ENCODE measurements at regions not wholly inside any gene's neighbourhood (a gene's known extent, or its start where the extent isn't known, plus 50 kb on each side); places are given as distances from the start of the nearest gene placed in this dataset.

DNA sequence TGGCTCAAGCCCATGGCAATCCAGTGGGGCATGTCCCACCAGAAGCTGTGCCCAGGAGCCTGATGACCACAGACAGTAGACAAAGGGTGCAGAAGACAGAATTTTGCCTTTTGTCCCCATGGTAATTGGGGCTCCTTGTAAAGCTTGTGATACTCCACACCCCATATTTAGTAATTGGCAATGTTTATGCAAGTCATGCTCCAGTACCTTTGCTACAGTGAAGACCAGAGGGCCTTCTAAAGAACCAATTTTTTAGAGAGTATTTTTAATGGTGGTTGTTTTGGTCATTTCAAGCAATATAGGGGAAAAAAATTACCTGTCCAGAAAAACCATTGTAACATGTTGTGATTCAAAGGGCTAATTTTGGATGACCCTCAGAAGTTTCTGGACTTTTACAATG lies 194.8 kb downstream of the ANAPC1 start:
- Histone ChIP-seq H3K27me3 (ENCODE audit: control insufficient read depth, low read length) (no peaks in the 10 kb centered on the region), H4K20me1 (ENCODE audit: control insufficient read depth, insufficient read depth, low read depth, low read length) (no peaks in the 10 kb centered on the region), H3K4me1 (ENCODE audit: control insufficient read depth, low read length) (peaks cover 14% of the 10 kb centered on the region), H3K4me3 (ENCODE audit: low read length) (no peak overlapping the region), H3K36me3 (ENCODE audit: control insufficient read depth, low read length) (no peaks in the 10 kb centered on the region), H3K9me2 (replicated peaks; ENCODE audit: control insufficient read depth, low read length) (no peaks in the 10 kb centered on the region), H3F3A (ENCODE audit: control insufficient read depth, insufficient read depth) (no peaks in the 10 kb centered on the region), H3K27ac (ENCODE audit: low read depth, low read length) (no peak overlapping the region), H3K9me3 (ENCODE audit: control insufficient read depth, insufficient read depth, low read length) (no peaks in the 10 kb centered on the region), H3K4me2 (ENCODE audit: low read length) (no peak overlapping the region), H3K79me2 (ENCODE audit: control insufficient read depth, low read length) (no peaks in the 10 kb centered on the region)
- TF ChIP-seq EZH2phosphoT487 (IDR thresholded peaks at IDR 0.05; ENCODE audit: borderline replicate concordance, low read length) = no peak
- TF ChIP-seq, protein P1, sequence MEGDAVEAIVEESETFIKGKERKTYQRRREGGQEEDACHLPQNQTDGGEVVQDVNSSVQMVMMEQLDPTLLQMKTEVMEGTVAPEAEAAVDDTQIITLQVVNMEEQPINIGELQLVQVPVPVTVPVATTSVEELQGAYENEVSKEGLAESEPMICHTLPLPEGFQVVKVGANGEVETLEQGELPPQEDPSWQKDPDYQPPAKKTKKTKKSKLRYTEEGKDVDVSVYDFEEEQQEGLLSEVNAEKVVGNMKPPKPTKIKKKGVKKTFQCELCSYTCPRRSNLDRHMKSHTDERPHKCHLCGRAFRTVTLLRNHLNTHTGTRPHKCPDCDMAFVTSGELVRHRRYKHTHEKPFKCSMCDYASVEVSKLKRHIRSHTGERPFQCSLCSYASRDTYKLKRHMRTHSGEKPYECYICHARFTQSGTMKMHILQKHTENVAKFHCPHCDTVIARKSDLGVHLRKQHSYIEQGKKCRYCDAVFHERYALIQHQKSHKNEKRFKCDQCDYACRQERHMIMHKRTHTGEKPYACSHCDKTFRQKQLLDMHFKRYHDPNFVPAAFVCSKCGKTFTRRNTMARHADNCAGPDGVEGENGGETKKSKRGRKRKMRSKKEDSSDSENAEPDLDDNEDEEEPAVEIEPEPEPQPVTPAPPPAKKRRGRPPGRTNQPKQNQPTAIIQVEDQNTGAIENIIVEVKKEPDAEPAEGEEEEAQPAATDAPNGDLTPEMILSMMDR (IDR thresholded peaks at IDR 0.05; ENCODE audit: low read depth, low read length, poor library complexity, severe bottlenecking) = no peak

GRCh38 chr2:111689941-111690340 lies 194.1 kb downstream of the ANAPC1 start:
- no peaks in the 10 kb centered on the region for H3K36me3 ChIP-seq (ENCODE audit: control insufficient read depth, low read length)
- H3K4me2 ChIP-seq (ENCODE audit: low read length) = no peak overlapping the region
- H3K4me3 ChIP-seq (ENCODE audit: low read length) = no peak overlapping the region
- H3K27ac ChIP-seq (ENCODE audit: low read depth, low read length) = no peak overlapping the region
- no peaks in the 10 kb centered on the region for H4K20me1 ChIP-seq (ENCODE audit: control insufficient read depth, insufficient read depth, low read depth, low read length)
- H3K9me3 ChIP-seq (ENCODE audit: control insufficient read depth, insufficient read depth, low read length) = no peaks in the 10 kb centered on the region
- no peaks in the 10 kb centered on the region for H3F3A ChIP-seq (ENCODE audit: control insufficient read depth, insufficient read depth)
- no peaks in the 10 kb centered on the region for H3K9me2 ChIP-seq (replicated peaks; ENCODE audit: control insufficient read depth, low read length)
- no peaks in the 10 kb centered on the region for H3K27me3 ChIP-seq (ENCODE audit: control insufficient read depth, low read length)
- H3K79me2 ChIP-seq (ENCODE audit: control insufficient read depth, low read length) = no peaks in the 10 kb centered on the region
- no peak for TF ChIP-seq EZH2phosphoT487 (IDR thresholded peaks at IDR 0.05; ENCODE audit: borderline replicate concordance, low read length)
- TF ChIP-seq, protein P1 (IDR thresholded peaks at IDR 0.05; ENCODE audit: low read depth, low read length, poor library complexity, severe bottlenecking) = no peak
- peaks cover 14% of the 10 kb centered on the region for H3K4me1 ChIP-seq (ENCODE audit: control insufficient read depth, low read length)

- Histone ChIP-seq H3K36me3 (ENCODE audit: control insufficient read depth, low read length) (no peaks in the 10 kb centered on the region), H3F3A (ENCODE audit: control insufficient read depth, insufficient read depth) (no peaks in the 10 kb centered on the region), H3K4me2 (ENCODE audit: low read length) (no peak overlapping the region), H3K27ac (ENCODE audit: low read depth, low read length) (no peak overlapping the region), H3K9me3 (ENCODE audit: control insufficient read depth, insufficient read depth, low read length) (no peaks in the 10 kb centered on the region), H3K4me1 (ENCODE audit: control insufficient read depth, low read length) (peaks cover 14% of the 10 kb centered on the region), H3K79me2 (ENCODE audit: control insufficient read depth, low read length) (no peaks in the 10 kb centered on the region), H3K27me3 (ENCODE audit: control insufficient read depth, low read length) (no peaks in the 10 kb centered on the region), H4K20me1 (ENCODE audit: control insufficient read depth, insufficient read depth, low read depth, low read length) (no peaks in the 10 kb centered on the region), H3K9me2 (replicated peaks; ENCODE audit: control insufficient read depth, low read length) (no peaks in the 10 kb centered on the region), H3K4me3 (ENCODE audit: low read length) (no peak overlapping the region)
- TF ChIP-seq, protein P1 (IDR thresholded peaks at IDR 0.05; ENCODE audit: low read depth, low read length, poor library complexity, severe bottlenecking) = no peak
- TF ChIP-seq EZH2phosphoT487 (IDR thresholded peaks at IDR 0.05; ENCODE audit: borderline replicate concordance, low read length) = no peak
These were observed 192.7 kb downstream of the ANAPC1 start for GRCh38 chr2:111691164-111691875.

Data from DOHH2 (cell line).